H9 (cell line): ENCODE measurements at regions not wholly inside any gene's neighbourhood (a gene's known extent, or its start where the extent isn't known, plus 50 kb on each side); places are given as distances from the start of the nearest gene placed in this dataset.

ENCODE experiments used
- DNase-seq: peaks from one replicate; pipeline ENCODE4 v3.0.0-alpha.2; 2017
- H2AFZ ChIP-seq: one replicate; pipeline ENCODE4 v1.6.1; 2013; ENCODE audit warnings: mild to moderate bottlenecking, low read length, control low read depth, moderate library complexity
- H2AK5ac ChIP-seq: 2 replicates; pipeline ENCODE4 v1.6.1; 2013; ENCODE audit warnings: low read length, control low read depth, mixed read lengths; ENCODE audit not compliant: insufficient read length
- H2BK120ac ChIP-seq: one replicate; pipeline ENCODE4 v1.6.1; 2013; ENCODE audit warnings: low read depth, mild to moderate bottlenecking, low read length, control low read depth, inconsistent platforms; ENCODE audit not compliant: poor library complexity, severe bottlenecking
- H2BK12ac ChIP-seq: 2 replicates; pipeline ENCODE4 v1.6.1; 2013; ENCODE audit warnings: low read length, control low read depth, mixed read lengths, low read depth; ENCODE audit not compliant: insufficient read length
- H2BK15ac ChIP-seq: 2 replicates; pipeline ENCODE4 v1.6.1; 2013; ENCODE audit warnings: low read depth, low read length, control low read depth
- H2BK20ac ChIP-seq: one replicate; pipeline ENCODE4 v1.6.1; 2013; ENCODE audit warnings: low read depth, mild to moderate bottlenecking, low read length, control low read depth, inconsistent platforms; ENCODE audit not compliant: poor library complexity, severe bottlenecking
- H2BK5ac ChIP-seq: 2 replicates; pipeline ENCODE4 v1.6.1; 2013; ENCODE audit warnings: low read length, control low read depth, mixed read lengths; ENCODE audit not compliant: insufficient read length
- H3K14ac ChIP-seq: 2 replicates; pipeline ENCODE4 v1.6.1; 2013; ENCODE audit warnings: low read length, control low read depth; ENCODE audit not compliant: insufficient read depth
- H3K18ac ChIP-seq: 2 replicates; pipeline ENCODE4 v1.6.1; 2013; ENCODE audit warnings: low read depth, mild to moderate bottlenecking, mixed read lengths, low read length, control low read depth; ENCODE audit not compliant: insufficient read length
- H3K23ac ChIP-seq: 2 replicates; pipeline ENCODE4 v1.6.1; 2013; ENCODE audit warnings: low read length, control low read depth, mixed read lengths, low read depth; ENCODE audit not compliant: insufficient read length
- H3K23me2 ChIP-seq: 2 replicates; pipeline ENCODE4 v1.6.1; 2013; ENCODE audit warnings: low read depth, mild to moderate bottlenecking, mixed read lengths, low read length, control low read depth; ENCODE audit not compliant: insufficient read length, poor library complexity, severe bottlenecking
- H3K27ac ChIP-seq: 2 replicates; pipeline ENCODE4 v1.5.1; 2013; ENCODE audit warnings: low read length, control low read depth, mixed read lengths, low read depth; ENCODE audit not compliant: insufficient read length
- H3K27me3 ChIP-seq: 2 replicates; pipeline ENCODE4 v1.6.1; 2013; ENCODE audit warnings: low read length, control low read depth, inconsistent platforms; ENCODE audit not compliant: insufficient read depth
- H3K4ac ChIP-seq: 2 replicates; pipeline ENCODE4 v1.6.1; 2013; ENCODE audit warnings: low read depth, mild to moderate bottlenecking, control low read depth, inconsistent platforms, low read length, moderate library complexity
- H3K4me1 ChIP-seq: 2 replicates; pipeline ENCODE4 v1.6.1; 2013; ENCODE audit warnings: low read length, control low read depth, inconsistent platforms; ENCODE audit not compliant: insufficient read depth
- H3K4me2 ChIP-seq: 2 replicates; pipeline ENCODE4 v1.6.1; 2013; ENCODE audit warnings: low read length, control low read depth, mixed read lengths; ENCODE audit not compliant: insufficient read length, insufficient read depth
- H3K56ac ChIP-seq: 2 replicates; pipeline ENCODE4 v1.6.1; 2013; ENCODE audit warnings: low read depth, mild to moderate bottlenecking, mixed read lengths, low read length, control low read depth; ENCODE audit not compliant: insufficient read length
- H3K79me1 ChIP-seq: 2 replicates; pipeline ENCODE4 v1.6.1; 2013; ENCODE audit warnings: low read depth, mild to moderate bottlenecking, moderate library complexity, low read length, control low read depth, inconsistent platforms; ENCODE audit not compliant: insufficient read depth, poor library complexity, severe bottlenecking
- H3K79me2 ChIP-seq: 2 replicates; pipeline ENCODE4 v1.6.1; 2013; ENCODE audit warnings: low read length, control low read depth, inconsistent platforms; ENCODE audit not compliant: insufficient read depth
- H3K9ac ChIP-seq: 2 replicates; pipeline ENCODE4 v1.6.1; 2013; ENCODE audit warnings: low read length, control low read depth, mixed read lengths; ENCODE audit not compliant: insufficient read length; ENCODE audit errors: extremely low read depth
- H3K9me3 ChIP-seq: one replicate; pipeline ENCODE4 v1.6.1; 2013; ENCODE audit warnings: low read depth, low read length, inconsistent platforms; ENCODE audit not compliant: control insufficient read depth
- H3T11ph ChIP-seq: one replicate; pipeline ENCODE4 v1.6.1; 2013; ENCODE audit warnings: mild to moderate bottlenecking, low read length, control low read depth, inconsistent platforms
- H4K20me1 ChIP-seq: one replicate; pipeline ENCODE4 v1.6.1; 2013; ENCODE audit not compliant: control insufficient read depth, insufficient read length, insufficient read depth
- H4K5ac ChIP-seq: 2 replicates; pipeline ENCODE4 v1.6.1; 2013; ENCODE audit warnings: low read depth, mild to moderate bottlenecking, mixed read lengths, low read length, control low read depth; ENCODE audit not compliant: insufficient read length
- H4K8ac ChIP-seq: replicated peaks from 2 replicates; pipeline ENCODE4 v1.6.1; 2013; ENCODE audit warnings: low read length, control low read depth, mixed read lengths, low read depth; ENCODE audit not compliant: insufficient read length
- H4K91ac ChIP-seq: 2 replicates; pipeline ENCODE4 v1.6.1; 2013; ENCODE audit warnings: low read depth, mild to moderate bottlenecking, moderate library complexity, mixed read lengths, low read length, control low read depth; ENCODE audit not compliant: insufficient read length
- H3K27ac Mint-ChIP-seq, 3 experiments: 2 replicates in 2 of 3; 3 replicates in 1 of 3; pipeline ENCODE4 v1.8.0; 2020 to 2021; ENCODE audit warnings: mixed read lengths in 3 of 3, mild to moderate bottlenecking in 1 of 3, moderate library complexity in 1 of 3
- H3K27me3 Mint-ChIP-seq: 2 replicates; pipeline ENCODE4 v1.8.0; 2021; ENCODE audit warnings: low read depth, mild to moderate bottlenecking, moderate library complexity, mixed read lengths
- H3K36me3 Mint-ChIP-seq, 3 experiments: 2 replicates in 2 of 3; 3 replicates in 1 of 3; pipeline ENCODE4 v1.8.0; 2020 to 2021; ENCODE audit warnings: low read depth in 3 of 3, mixed read lengths in 3 of 3; ENCODE audit not compliant: insufficient read depth in 1 of 3
- H3K4me1 Mint-ChIP-seq, 2 experiments: 2 replicates each; pipeline ENCODE4 v1.8.0; 2020; ENCODE audit warnings: mixed read lengths in 2 of 2
- H3K4me3 Mint-ChIP-seq, 2 experiments: 2 replicates in 1 of 2; 3 replicates in 1 of 2; pipeline ENCODE4 v1.8.0; 2020 to 2021; ENCODE audit warnings: mild to moderate bottlenecking in 2 of 2, mixed read lengths in 2 of 2, moderate library complexity in 1 of 2
- H3K9me3 Mint-ChIP-seq, 2 experiments: 2 replicates in 1 of 2; 3 replicates in 1 of 2; pipeline ENCODE4 v1.8.0; 2020; ENCODE audit warnings: mild to moderate bottlenecking in 2 of 2, mixed read lengths in 2 of 2, moderate library complexity in 1 of 2
- WGBS: extraction: QIAGEN DNeasy Blood & Tissue Kit; methylation state at CpG from one replicate; pipeline ENCODE4 v1.1.7; 2013; ENCODE audit warnings: missing lambda C conversion rate, low lambda C conversion rate, mixed read lengths; ENCODE audit not compliant: insufficient read length; ENCODE audit errors: extremely low coverage; 5-methylcytosine and 5-hydroxymethylcytosine counted together
- TF ChIP-seq, protein P1 (sequence below): fragments of 200-600 bp; sonication (generic); conservative IDR thresholded peaks from 3 replicates; pipeline ENCODE4 v1.8.0; 2021; ENCODE audit warnings: antibody characterized with exemption, mild to moderate bottlenecking

DNA sequence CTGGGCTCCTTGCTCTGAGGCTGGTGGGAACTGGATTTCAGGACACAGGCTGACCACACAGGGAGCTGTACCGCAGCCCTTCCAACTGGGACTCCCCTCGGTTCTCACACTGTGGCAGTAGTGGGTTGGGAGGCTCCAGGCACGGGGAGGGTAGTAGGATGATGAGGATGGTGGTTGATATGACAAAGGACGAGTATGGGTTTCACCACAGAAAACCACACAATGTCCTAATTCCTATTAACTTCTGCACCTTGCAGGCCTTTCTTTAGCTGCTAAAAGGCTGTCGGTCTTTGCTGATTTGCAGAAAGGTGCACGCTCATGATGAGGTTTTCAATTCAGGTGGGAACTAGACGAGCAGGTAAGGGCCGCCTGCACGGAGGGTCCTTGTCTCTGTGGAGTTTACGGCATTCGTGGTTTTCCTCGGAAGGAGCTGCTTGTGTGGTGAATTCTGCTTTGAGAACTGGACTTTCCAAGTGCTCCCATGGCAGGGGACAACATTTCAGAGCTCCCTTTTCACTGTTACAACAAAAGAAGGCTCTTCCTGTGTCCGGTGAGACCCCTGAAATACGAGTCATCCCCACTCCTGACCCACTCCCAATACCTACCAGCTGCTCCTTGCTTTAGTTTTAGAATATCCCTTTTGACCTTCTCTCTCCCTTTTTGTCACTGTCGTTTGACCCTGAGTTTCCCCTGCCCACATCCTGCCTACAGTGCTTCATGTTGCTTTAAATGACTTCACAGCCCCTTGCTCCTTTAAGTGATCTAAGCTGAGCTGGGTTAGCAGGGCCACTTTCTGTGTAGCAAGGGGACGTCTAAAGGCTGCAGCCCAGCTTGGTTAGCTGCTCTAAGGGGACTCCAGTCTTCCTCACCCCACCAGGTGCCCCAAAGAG is 125.1 kb downstream of the MRPS6 start:
- H3K23me2 ChIP-seq = peaks cover 18% of the 10 kb centered on the region
- no peak overlapping the region for H3K27ac ChIP-seq
- no CpG with 5 or more reads among the region's 16 CpGs for WGBS
- no peak overlapping the region for H3K4me3 Mint-ChIP-seq
- no peak overlapping the region for H3K4me2 ChIP-seq
- H3K14ac ChIP-seq = no peak overlapping the region
- no peaks in the 10 kb centered on the region for H3K79me1 ChIP-seq
- H4K8ac ChIP-seq = no peak overlapping the region
- TF ChIP-seq, protein P1, sequence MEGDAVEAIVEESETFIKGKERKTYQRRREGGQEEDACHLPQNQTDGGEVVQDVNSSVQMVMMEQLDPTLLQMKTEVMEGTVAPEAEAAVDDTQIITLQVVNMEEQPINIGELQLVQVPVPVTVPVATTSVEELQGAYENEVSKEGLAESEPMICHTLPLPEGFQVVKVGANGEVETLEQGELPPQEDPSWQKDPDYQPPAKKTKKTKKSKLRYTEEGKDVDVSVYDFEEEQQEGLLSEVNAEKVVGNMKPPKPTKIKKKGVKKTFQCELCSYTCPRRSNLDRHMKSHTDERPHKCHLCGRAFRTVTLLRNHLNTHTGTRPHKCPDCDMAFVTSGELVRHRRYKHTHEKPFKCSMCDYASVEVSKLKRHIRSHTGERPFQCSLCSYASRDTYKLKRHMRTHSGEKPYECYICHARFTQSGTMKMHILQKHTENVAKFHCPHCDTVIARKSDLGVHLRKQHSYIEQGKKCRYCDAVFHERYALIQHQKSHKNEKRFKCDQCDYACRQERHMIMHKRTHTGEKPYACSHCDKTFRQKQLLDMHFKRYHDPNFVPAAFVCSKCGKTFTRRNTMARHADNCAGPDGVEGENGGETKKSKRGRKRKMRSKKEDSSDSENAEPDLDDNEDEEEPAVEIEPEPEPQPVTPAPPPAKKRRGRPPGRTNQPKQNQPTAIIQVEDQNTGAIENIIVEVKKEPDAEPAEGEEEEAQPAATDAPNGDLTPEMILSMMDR = no peak
- H4K20me1 ChIP-seq = no peaks in the 10 kb centered on the region
- H3K9me3 ChIP-seq = peaks cover 2% of the 10 kb centered on the region
- H3K56ac ChIP-seq = no peak overlapping the region
- H3K9me3 Mint-ChIP-seq = peaks cover 2% of the 10 kb centered on the region in 2 experiments
- H3K79me2 ChIP-seq = no peaks in the 10 kb centered on the region
- H2BK5ac ChIP-seq = no peak overlapping the region
- no peak overlapping the region for H2BK15ac ChIP-seq
- no peak overlapping the region for H3T11ph ChIP-seq
- no peak overlapping the region for H2AK5ac ChIP-seq
- H3K4me1 Mint-ChIP-seq = peaks cover 68 to 69% of the 10 kb centered on the region in 2 experiments
- no peak overlapping the region for H2BK120ac ChIP-seq
- peaks cover 0 to 13% (median 9%) of the 10 kb centered on the region in 3 experiments; a peak in 5 of 7 replicates for H3K36me3 Mint-ChIP-seq
- H2AFZ ChIP-seq = no peak overlapping the region
- peak overlapping the region; percentile 1 to 30 (median 26); a peak in 2 of 7 replicates for H3K27ac Mint-ChIP-seq
- H4K91ac ChIP-seq = no peak overlapping the region
- no peak overlapping the region for H3K23ac ChIP-seq
- H3K27me3 ChIP-seq = no peaks in the 10 kb centered on the region
- H3K4me1 ChIP-seq = peaks cover 17% of the 10 kb centered on the region; the same call in 1 of the 2 replicates
- H3K27me3 Mint-ChIP-seq = peaks cover 4% of the 10 kb centered on the region
- H3K9ac ChIP-seq = no peak overlapping the region
- no peak overlapping the region for H2BK20ac ChIP-seq
- H3K18ac ChIP-seq = peak overlapping the region; percentile 7
- DNase-seq = no peak
- H4K5ac ChIP-seq = no peak overlapping the region
- no peak overlapping the region for H2BK12ac ChIP-seq
- no peak overlapping the region for H3K4ac ChIP-seq
